Activated CD4-positive, alpha-beta T cell treated with anti-CD3 and anti-CD28 coated beads, Interleukin-2, amount 50 U/mL, for 48 hours (primary cell): ENCODE measurements at regions not wholly inside any gene's neighbourhood (a gene's known extent, or its start where the extent isn't known, plus 50 kb on each side); places are given as distances from the start of the nearest gene placed in this dataset.
"Not testable (repeated sequence)": the region's sequence is repeated elsewhere in the genome, so short reads cannot be mapped to it uniquely, and the experiment has no call there.

Experiments
- DNase-seq, 2 experiments: peaks; one replicate each; pipeline ENCODE4 v3.0.0-alpha.2; 2020

DNA sequence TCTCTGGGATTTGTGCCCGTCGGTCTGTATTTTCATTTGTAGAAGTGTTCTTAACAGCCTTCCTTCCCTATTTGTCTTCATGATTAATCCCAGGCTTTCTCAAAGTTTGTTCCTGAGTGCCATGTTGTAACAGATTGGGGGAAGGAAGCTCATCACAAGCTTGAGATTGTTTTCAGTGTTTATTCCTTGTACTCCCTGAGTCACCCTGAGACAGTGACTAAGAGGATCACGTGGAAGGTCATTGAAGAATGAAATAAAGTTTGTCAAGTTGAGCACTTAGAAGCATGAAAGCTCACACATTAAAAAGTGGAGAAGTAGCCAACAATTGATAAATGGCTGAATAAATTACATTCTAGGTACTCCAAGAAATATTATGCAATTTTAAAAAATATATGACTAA, 153.5 kb upstream of the FAM241A start:
- DNase-seq: no peak

DNA sequence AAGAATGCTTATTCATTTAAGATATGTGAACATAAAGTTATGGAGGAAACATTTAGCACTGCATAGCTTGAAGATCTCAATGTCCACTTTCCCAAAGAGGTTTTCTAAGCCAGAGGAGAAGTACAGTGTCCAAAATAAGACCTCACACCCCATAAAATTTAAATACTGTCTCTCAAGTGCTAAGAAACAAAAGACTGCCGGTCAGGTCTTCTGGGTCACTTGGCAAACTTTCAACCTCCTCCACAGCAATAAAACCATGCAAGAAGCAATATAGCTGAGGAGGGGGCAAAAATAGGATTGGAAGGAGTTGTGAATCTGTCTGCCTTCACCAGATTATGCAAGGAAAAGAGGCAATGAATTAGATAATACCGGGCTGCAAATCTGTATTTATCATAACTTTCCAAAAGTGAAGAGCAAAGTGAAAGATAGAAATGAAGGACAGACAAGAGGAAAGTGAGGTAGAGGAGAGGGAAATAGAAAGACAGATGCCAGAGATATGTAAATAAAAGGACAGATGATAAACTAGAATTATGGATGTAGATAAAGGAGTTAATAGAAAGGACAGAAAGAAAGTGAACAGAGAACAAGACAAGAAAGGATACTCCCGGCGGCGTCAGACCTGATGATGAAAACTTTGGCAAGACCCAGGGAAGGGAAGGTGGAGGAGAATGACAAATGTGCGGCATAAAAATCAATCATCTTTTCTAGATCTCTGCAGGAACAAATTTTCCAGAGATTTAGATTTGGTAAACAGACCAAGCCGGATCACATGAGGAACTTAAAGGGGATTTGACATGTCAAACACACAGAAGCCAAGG, 152.7 kb upstream of the FAM241A start:
- no peak for DNase-seq

DNA sequence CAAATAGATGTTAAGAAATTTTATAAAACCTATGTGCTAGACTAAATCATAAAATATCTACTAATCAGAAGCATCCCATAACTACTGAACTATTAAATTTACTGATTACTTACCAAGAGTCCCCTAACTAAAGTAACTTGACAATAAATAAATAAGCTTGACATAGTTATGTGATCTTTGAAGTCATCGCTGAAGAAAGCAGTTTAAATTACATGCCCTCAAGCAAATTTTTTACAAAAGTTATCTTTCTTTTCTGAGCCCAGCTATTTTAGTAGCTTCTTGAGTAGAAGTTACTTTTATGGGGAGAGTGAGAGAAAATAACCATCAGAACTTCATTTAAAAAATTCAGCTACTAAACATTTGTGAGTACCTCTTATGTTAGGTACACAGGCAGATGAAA, 150.9 kb upstream of the FAM241A start:
- DNase-seq: no peak

- DNase-seq: no peak
Observed at GRCh38 chr4:111997785-111998184, 147.5 kb upstream of the FAM241A start.

- DNase-seq: no peak
Observed at GRCh38 chr4:111999801-112000200, 145.5 kb upstream of the FAM241A start.

GRCh38 chr4:112001041-112001440, 144.2 kb upstream of the FAM241A start:
- no peak for DNase-seq

DNA sequence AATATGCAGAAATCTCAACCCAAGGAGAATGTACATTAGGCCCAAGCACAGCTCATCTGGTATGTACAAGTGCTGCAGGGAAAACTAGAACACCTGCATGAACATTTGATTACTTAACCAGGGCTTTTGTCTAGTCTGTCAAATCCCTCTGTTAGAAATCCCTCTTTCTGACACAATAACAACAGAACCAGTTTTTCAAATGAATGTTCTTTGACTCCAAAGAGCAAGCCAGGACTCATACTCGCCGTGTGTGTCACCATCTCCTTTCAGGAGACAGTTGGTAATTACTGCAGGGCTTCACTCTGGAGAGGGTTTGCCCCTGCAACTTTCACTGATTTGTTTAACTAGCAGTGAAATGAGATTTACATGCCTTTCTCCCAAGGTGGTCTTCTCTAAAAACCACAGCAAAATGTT, 143.0 kb upstream of the FAM241A start:
- DNase-seq: no peak

DNA sequence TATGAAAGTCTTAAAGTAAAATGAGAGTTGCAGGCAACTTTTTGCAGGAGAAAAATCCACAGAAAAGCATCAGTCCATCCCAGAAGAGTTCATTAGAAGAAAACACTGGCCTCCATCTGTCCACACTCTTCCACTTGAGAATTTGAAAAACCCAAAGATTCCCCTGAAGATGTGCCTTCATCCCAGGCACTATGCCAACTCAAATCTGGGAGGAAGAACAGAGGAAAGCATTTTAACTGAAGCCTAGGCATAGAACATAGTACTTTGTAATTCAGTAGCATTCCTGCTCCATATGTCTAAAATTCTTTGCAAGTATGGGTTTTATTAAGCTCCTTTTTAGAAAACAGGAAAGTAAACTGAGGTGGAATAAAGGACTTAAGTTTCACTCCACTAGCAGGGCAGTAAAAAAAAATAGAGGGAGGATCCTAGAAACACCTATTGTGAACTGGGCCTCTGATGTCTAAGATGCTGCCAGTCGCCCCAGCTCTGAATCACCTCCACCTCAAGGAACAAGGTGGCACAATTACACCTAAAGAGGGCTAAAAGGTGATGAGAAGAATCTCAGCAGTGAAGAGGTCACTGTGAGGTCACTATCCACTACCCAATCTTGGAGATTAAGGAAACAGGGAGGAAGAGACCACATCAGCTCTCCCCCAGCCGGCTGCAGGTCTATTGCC, 141.9 kb upstream of the FAM241A start:
- DNase-seq: no peak

DNA sequence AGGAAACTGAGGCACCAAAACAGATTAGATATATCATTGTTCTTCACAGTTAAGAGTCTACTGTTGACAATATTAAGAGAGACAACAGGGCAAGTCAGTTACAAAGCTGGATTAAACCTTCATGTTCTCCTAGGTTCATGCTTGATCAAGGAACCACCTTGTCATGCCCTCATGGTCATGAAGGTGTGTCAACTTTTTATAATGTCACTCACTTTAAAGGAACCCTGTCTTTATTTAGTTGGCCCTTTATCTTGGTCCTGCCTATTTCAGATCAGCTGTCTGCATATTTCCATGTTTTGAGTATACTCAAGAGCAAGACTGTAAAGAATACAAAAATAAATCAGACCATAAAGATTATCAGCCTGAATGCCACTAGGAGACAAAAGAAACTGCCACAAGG, 140.2 kb upstream of the FAM241A start:
- no peak for DNase-seq

GRCh38 chr4:112007391-112007790, 137.9 kb upstream of the FAM241A start:
- no peak for DNase-seq

DNA sequence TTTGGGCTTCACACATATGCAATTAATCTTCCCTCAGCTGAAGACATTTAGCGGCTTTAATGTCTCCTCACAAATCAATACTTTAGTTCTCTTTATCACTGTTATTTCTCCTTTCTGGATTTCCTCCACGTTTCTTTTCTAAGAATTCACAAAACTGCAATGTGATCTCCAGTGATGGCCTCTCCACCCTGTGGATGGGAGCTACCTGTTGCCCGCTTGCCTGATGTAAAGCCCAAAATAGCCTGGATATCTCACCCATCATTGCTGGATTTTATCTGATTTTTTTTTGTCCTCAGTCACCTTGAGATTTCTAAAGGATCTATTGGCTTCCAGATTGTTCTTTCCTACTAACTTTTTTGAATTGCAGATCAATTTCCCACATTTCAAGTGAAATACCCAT, 129.3 kb upstream of the FAM241A start:
- DNase-seq: no peak

DNA sequence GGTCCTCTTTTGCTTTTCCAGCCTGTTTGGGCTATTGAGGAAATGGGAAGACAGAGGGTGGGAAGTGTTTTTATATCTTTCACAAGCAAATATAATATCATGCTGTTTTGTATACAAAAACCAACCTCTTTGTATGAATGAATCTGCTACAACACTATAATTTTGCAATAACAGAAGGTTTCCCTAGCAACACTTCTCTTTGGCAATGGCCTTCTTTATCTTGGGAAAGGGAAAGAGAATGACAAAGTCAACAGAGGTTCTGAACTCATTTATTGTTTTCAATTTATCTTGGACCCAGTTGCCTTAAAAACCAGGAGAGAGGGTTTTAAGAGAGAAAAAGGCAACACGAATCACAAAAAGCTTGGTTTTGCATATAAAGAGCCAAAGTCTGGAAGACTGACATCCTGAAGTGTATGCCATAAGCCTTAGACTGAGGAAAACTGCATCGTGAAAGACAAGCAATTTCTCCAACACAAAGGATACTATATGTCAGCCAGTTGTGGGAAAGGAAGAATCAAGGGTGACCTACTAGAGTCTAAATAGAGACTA, 121.8 kb upstream of the FAM241A start:
- no peak for DNase-seq

- no peak for DNase-seq
Observed at GRCh38 chr4:112026058-112026457, 119.2 kb upstream of the FAM241A start.

DNA sequence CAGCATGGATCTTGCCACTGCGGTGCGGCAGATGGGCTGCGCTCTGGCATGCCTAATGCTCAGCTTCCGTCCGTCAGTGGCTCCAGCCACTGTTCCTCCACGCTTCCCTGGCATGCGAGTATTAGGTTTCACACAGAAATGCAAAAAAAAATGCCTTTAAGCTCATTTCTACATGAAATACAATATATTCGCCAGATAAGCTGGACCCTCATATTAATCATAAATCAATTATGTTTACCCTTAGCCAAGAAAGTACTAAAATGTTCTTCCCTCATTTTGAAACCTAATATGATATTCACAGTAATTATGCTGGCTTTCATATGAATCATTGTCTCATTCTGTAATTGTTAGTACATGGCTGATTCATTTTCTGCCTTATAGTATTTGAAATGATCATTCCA, 115.5 kb upstream of the FAM241A start:
- no peak for DNase-seq

DNA sequence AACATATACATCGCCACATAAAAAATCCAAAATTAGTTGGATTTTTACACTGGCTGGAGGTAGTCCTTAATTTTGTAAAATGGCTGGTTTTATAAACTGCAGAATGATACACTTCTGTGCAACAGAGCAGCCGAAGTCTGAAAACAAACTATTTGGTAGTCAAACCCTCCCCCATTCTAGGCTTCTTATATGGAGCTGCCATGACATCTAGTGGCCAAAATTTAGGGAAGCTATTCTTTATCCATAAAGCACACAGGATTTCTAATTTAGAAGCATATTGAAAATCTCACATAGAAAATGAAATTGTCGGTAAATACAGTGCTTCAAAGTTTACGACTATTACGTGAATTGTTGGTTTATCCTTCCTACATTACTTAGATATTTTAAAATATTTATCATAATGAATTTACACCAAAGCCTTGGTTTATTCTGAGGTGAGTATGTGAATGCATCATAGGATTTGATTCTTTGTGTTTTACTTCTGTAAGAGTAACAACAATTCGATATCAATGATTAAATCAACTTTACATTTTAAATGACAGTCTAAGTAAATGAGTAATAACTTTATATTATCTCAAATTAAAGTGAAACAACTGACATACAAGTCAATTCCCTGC, 113.4 kb upstream of the FAM241A start:
- no peak for DNase-seq

- DNase-seq: no peak
Observed at GRCh38 chr4:112036886-112037285, 108.4 kb upstream of the FAM241A start.

- DNase-seq: no peak
Observed at GRCh38 chr4:112038861-112039260, 106.4 kb upstream of the FAM241A start.

DNA sequence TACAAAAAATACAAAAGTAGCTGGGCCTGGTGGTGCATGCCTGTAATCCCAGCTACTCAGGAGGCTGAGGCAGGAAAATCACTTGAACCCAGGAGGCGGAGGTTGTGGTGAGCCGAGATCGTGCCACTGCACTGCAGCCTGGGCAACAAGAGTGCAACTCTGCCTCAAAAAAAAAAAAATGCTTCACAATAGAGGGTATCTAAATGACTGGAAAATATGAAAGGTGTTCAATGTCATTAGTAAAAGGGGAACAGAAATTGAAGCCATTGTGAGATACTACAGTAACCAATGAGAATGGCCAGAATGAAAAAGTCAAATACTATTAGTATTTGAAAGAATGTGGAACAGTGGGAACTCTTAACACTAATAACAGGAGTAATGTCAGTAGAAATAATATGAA, 96.1 kb upstream of the FAM241A start:
- DNase-seq: not testable (repeated sequence)

GRCh38 chr4:112053825-112054350, 91.4 kb upstream of the FAM241A start:
- DNase-seq: no peak

DNA sequence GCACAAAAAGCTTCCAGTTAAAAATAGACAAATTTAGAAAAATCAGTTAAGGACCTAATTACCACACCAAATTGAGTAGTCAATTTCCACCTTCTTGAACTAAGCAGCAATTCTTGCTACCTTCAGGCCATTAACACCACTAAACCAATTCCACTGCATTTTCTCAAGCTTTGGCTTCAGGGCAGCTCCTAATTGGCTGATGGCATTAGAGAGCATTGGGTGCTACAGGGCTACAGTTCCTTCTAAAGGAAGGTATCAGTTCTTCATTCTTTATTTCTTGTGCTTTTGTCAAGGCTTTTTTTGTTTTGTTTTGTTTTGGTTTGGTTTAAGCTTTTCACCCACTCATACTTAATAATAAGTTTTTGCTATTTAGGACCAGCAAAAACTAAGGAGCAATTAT, 90.2 kb upstream of the FAM241A start:
- no peak for DNase-seq

DNA sequence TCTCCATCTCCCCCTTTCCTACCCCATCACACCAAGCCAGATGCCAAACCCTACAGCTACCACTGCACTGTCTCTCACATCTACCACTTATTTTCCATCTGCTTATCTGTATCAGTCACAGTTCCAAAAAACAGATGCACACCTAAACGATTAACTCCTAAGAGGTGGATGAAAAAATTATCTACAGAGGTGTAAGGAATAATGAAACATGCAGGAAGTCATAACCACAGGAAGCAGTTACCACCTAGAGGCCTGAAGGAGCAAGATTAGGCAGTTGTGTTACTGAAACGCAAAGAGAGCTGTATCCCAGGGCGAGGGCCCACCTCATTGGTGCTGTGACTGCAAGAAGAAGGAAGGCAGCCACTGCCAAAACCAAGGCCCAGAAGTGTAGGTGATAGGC, 87.8 kb upstream of the FAM241A start:
- no peak for DNase-seq

- no peak for DNase-seq
Observed at GRCh38 chr4:112058433-112058832, 86.8 kb upstream of the FAM241A start.

DNA sequence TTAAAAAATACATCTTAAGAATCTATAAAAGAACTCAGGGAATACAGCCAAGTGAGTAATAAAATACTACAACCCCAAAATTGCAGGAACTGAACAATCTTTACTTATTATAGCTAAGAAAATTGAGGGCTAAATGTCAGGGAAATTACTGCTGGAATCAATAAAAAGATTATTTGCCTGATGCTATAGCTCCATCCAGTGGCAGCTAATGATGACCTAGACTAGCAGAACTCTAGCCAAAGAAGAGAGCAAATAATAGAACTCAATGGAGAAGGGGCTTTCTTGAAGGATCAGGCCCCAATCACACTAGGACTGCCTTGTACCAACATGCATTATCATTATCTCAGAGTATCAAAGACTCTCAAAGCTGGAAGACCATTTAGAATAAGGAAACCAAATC, 85.0 kb upstream of the FAM241A start:
- DNase-seq: no peak
